ENCODE measurements at regions not wholly inside any gene's neighbourhood (a gene's known extent, or its start where the extent isn't known, plus 50 kb on each side); places are given as distances from the start of the nearest gene placed in this dataset.

GRCh38 chr21:38914528-38915293 lies 109.0 kb downstream of the ETS2 start:
- no peak for TF ChIP-seq POLR2A (IDR thresholded peaks at IDR 0.05)
- no peak for TF ChIP-seq CTCF (IDR thresholded peaks at IDR 0.05)
